MM.1S (cell line): ENCODE measurements at regions not wholly inside any gene's neighbourhood (a gene's known extent, or its start where the extent isn't known, plus 50 kb on each side); places are given as distances from the start of the nearest gene placed in this dataset.

ENCODE experiments used
- DNase-seq: peaks from one replicate; pipeline ENCODE4 v3.0.0-alpha.2; 2015
- H2AFZ ChIP-seq: fragments of 300-600 bp; sonication (generic); 2 replicates; pipeline ENCODE4 v1.6.0; 2016; ENCODE audit warnings: antibody characterized with exemption, low read length
- H3F3A ChIP-seq: fragments of 300-600 bp; sonication (generic); 2 replicates; pipeline ENCODE4 v1.6.1; 2016; ENCODE audit warnings: mild to moderate bottlenecking, antibody characterized with exemption, low read length, moderate library complexity, mixed read lengths; ENCODE audit not compliant: insufficient read depth
- H3K27ac ChIP-seq: fragments of 300-600 bp; sonication (generic); 2 replicates; pipeline ENCODE4 v1.5.1; 2016; ENCODE audit warnings: mild to moderate bottlenecking, low read length
- H3K27me3 ChIP-seq: fragments of 300-600 bp; sonication (generic); replicated peaks from 2 replicates; pipeline ENCODE4 v1.6.0; 2016; ENCODE audit warnings: low read length; ENCODE audit not compliant: insufficient read depth
- H3K36me3 ChIP-seq: fragments of 300-600 bp; sonication (generic); replicated peaks from 2 replicates; pipeline ENCODE4 v1.6.1; 2016; ENCODE audit warnings: mild to moderate bottlenecking, low read length, mixed read lengths; ENCODE audit not compliant: insufficient read depth
- H3K4me1 ChIP-seq: fragments of 300-600 bp; sonication (generic); 2 replicates; pipeline ENCODE4 v1.6.1; 2016; ENCODE audit warnings: low read length, mixed read lengths
- H3K4me2 ChIP-seq: fragments of 300-600 bp; sonication (generic); 2 replicates; pipeline ENCODE4 v1.6.0; 2016; ENCODE audit warnings: low read depth, low read length
- H3K4me3 ChIP-seq: fragments of 300-600 bp; sonication (generic); 2 replicates; pipeline ENCODE4 v1.5.1; 2016; ENCODE audit warnings: low read length, mixed read lengths
- H3K79me2 ChIP-seq: fragments of 300-600 bp; sonication (generic); 2 replicates; pipeline ENCODE4 v1.6.1; 2016; ENCODE audit warnings: mixed run types, low read length, mixed read lengths
- H3K9ac ChIP-seq: fragments of 300-600 bp; sonication (generic); 2 replicates; pipeline ENCODE4 v1.6.1; 2016; ENCODE audit warnings: low read length, mixed read lengths
- H3K9me2 ChIP-seq: fragments of 300-600 bp; sonication (generic); replicated peaks from 2 replicates; pipeline ENCODE4 v1.6.1; 2016; ENCODE audit warnings: mild to moderate bottlenecking, low read length, mixed read lengths; ENCODE audit not compliant: insufficient read depth
- H3K9me3 ChIP-seq: fragments of 300-600 bp; sonication (generic); replicated peaks from 2 replicates; pipeline ENCODE4 v1.6.1; 2016; ENCODE audit warnings: mild to moderate bottlenecking, low read length, mixed read lengths; ENCODE audit not compliant: insufficient read depth
- H4K20me1 ChIP-seq: fragments of 300-600 bp; sonication (generic); 2 replicates; pipeline ENCODE4 v1.6.1; 2016; ENCODE audit warnings: mild to moderate bottlenecking, low read length, moderate library complexity, mixed read lengths; ENCODE audit not compliant: insufficient read depth
- CTCF ChIP-seq: fragments of 300-600 bp; sonication (generic); IDR thresholded peaks from 2 replicates; pipeline ENCODE4 v1.5.1; 2016; ENCODE audit warnings: antibody characterized with exemption, low read length, mixed read lengths
- EZH2 ChIP-seq: fragments of 300-600 bp; sonication (generic); optimal IDR thresholded peaks from 2 replicates; pipeline ENCODE3; 2017; ENCODE audit warnings: low read depth, mild to moderate bottlenecking, antibody characterized with exemption, low read length, mixed read lengths
- EZH2phosphoT487 ChIP-seq: fragments of 300-600 bp; sonication (generic); IDR thresholded peaks from 2 replicates; pipeline ENCODE4 v1.6.1; 2018; ENCODE audit warnings: antibody characterized with exemption, low read length

- H3F3A ChIP-seq, result no peaks in the 10 kb centered on the region
- no peaks in the 10 kb centered on the region for H3K36me3 ChIP-seq
- H3K79me2 ChIP-seq, result no peaks in the 10 kb centered on the region
- no peak overlapping the region for H3K27ac ChIP-seq
- no peak overlapping the region for H3K9ac ChIP-seq
- H3K9me3 ChIP-seq, result no peaks in the 10 kb centered on the region
- no peak overlapping the region for H3K4me2 ChIP-seq
- H4K20me1 ChIP-seq, result no peaks in the 10 kb centered on the region
- no peaks in the 10 kb centered on the region for H3K27me3 ChIP-seq
- no peaks in the 10 kb centered on the region for H3K9me2 ChIP-seq
- H3K4me1 ChIP-seq, result no peaks in the 10 kb centered on the region
- H2AFZ ChIP-seq, result no peak overlapping the region
- DNase-seq, result no peak
- no peak overlapping the region for H3K4me3 ChIP-seq
- TF ChIP-seq EZH2 (no peak), CTCF (no peak), EZH2phosphoT487 (no peak)
These were observed 99.8 kb upstream of the LHX8 start for GRCh38 chr1:75034376-75034775.

GRCh38 chr1:75035536-75035935, 98.7 kb upstream of the LHX8 start:
- H3K27ac ChIP-seq, result no peak overlapping the region

GRCh38 chr1:75053207-75053606, 81.0 kb upstream of the LHX8 start:
- TF ChIP-seq EZH2 (no peak), CTCF (peak; percentile 67)
- no peaks in the 10 kb centered on the region for H3F3A ChIP-seq
- no peak overlapping the region for H3K4me3 ChIP-seq
- DNase-seq, result peak; percentile 67
- H3K27ac ChIP-seq, result no peak overlapping the region
- no peaks in the 10 kb centered on the region for H3K27me3 ChIP-seq
- no peaks in the 10 kb centered on the region for H3K36me3 ChIP-seq
- H3K9me2 ChIP-seq, result no peaks in the 10 kb centered on the region
- no peak overlapping the region for H3K9ac ChIP-seq
- H2AFZ ChIP-seq, result no peak overlapping the region
- no peaks in the 10 kb centered on the region for H3K9me3 ChIP-seq
- no peaks in the 10 kb centered on the region for H3K4me1 ChIP-seq
- no peaks in the 10 kb centered on the region for H4K20me1 ChIP-seq
- H3K4me2 ChIP-seq, result no peak overlapping the region
- no peaks in the 10 kb centered on the region for H3K79me2 ChIP-seq

More at GRCh38 chr1:75035536-75035935, 98.7 kb upstream of the LHX8 start:
- DNase-seq, result no peak
- TF ChIP-seq CTCF (no peak), EZH2 (no peak), EZH2phosphoT487 (no peak)
- H3K27me3 ChIP-seq, result no peaks in the 10 kb centered on the region
- H3K9ac ChIP-seq, result no peak overlapping the region
- H3K4me2 ChIP-seq, result no peak overlapping the region
- H3K79me2 ChIP-seq, result no peaks in the 10 kb centered on the region
- H3F3A ChIP-seq, result no peaks in the 10 kb centered on the region
- H3K9me2 ChIP-seq, result no peaks in the 10 kb centered on the region
- H3K36me3 ChIP-seq, result no peaks in the 10 kb centered on the region
- H3K4me1 ChIP-seq, result no peaks in the 10 kb centered on the region
- no peak overlapping the region for H3K4me3 ChIP-seq
- H4K20me1 ChIP-seq, result no peaks in the 10 kb centered on the region
- no peak overlapping the region for H2AFZ ChIP-seq
- H3K9me3 ChIP-seq, result no peaks in the 10 kb centered on the region

- H2AFZ ChIP-seq, result no peak overlapping the region
- no peaks in the 10 kb centered on the region for H3K27me3 ChIP-seq
- no peaks in the 10 kb centered on the region for H3F3A ChIP-seq
- H3K9me2 ChIP-seq, result no peaks in the 10 kb centered on the region
- H3K9me3 ChIP-seq, result no peaks in the 10 kb centered on the region
- no peaks in the 10 kb centered on the region for H3K79me2 ChIP-seq
- no peak overlapping the region for H3K9ac ChIP-seq
- no peaks in the 10 kb centered on the region for H3K36me3 ChIP-seq
- no peak for DNase-seq
- no peaks in the 10 kb centered on the region for H4K20me1 ChIP-seq
- no peak overlapping the region for H3K4me2 ChIP-seq
- no peak overlapping the region for H3K27ac ChIP-seq
- TF ChIP-seq EZH2 (no peak), EZH2phosphoT487 (no peak), CTCF (no peak)
- no peaks in the 10 kb centered on the region for H3K4me1 ChIP-seq
- H3K4me3 ChIP-seq, result no peak overlapping the region
These were observed 75.8 kb upstream of the LHX8 start for GRCh38 chr1:75058424-75058823.
